SK-N-MC (cell line): ENCODE measurements at regions not wholly inside any gene's neighbourhood (a gene's known extent, or its start where the extent isn't known, plus 50 kb on each side); places are given as distances from the start of the nearest gene placed in this dataset.

Experiments
- EZH2 ChIP-seq: fragments of 200-600 bp; sonication (generic); IDR thresholded peaks from one replicate; pipeline ENCODE4 v1.6.1; 2017; ENCODE audit warnings: antibody characterized with exemption
- POLR2AphosphoS5 ChIP-seq: IDR thresholded peaks from 2 replicates; pipeline ENCODE4 v1.6.1; 2012; ENCODE audit warnings: mild to moderate bottlenecking, low read depth, low read length, borderline replicate concordance

DNA sequence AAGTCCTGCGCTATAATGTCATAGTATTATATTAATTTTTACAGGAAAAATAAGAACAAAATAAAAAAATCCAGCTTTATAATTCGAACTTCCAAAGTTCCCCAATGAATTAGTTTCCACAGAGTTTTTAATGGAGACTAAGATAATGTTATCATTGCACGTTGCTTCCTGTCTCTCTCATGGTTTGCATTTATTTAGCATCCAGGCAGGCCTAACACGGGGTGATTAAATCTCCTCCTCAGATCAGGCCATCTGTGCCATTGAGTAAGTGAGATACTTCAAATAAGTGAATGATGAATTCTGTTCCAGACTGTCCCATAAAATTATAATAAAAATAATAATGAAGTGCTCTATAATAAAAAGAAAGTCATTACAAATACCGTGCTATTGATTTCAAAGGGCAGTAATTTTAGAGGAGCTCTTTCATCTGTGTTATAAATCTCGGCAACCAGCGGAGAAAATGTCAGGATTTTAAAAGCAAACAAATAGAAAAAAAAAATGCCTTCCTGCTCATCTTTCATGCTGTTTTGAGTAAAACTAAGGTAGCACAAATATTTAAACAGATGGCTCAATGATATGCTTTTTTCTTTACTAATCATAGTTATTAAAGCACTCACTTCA is 570.6 kb upstream of the ZNF608 start:
- TF ChIP-seq EZH2 (no peak), POLR2AphosphoS5 (no peak)
